SK-N-SH (cell line): ENCODE measurements at regions not wholly inside any gene's neighbourhood (a gene's known extent, or its start where the extent isn't known, plus 50 kb on each side); places are given as distances from the start of the nearest gene placed in this dataset.

Experiments used
- CTCF ChIP-seq: fragments of 200-600 bp; sonication (generic); IDR thresholded peaks from 2 replicates; pipeline ENCODE4 v1.6.1; 2017; ENCODE audit warnings: antibody characterized with exemption, mild to moderate bottlenecking, moderate library complexity
- FOXJ3 ChIP-seq: sonication (generic); formaldehyde crosslinking; IDR thresholded peaks from 2 replicates; pipeline ENCODE4 v1.5.1; 2020; ENCODE audit warnings: mild to moderate bottlenecking, missing genetic modification reagents
- FOXM1 ChIP-seq: IDR thresholded peaks from 2 replicates; pipeline ENCODE4 v1.4.0; 2012; ENCODE audit warnings: low read depth, mild to moderate bottlenecking
- MXI1 ChIP-seq: IDR thresholded peaks from 2 replicates; pipeline ENCODE4 v1.6.1; 2012; ENCODE audit warnings: mild to moderate bottlenecking, low read depth, low read length, improper control_type of control experiment
- SIN3A ChIP-seq: IDR thresholded peaks from 2 replicates; pipeline ENCODE4 v1.6.1; 2012; ENCODE audit warnings: low read depth, mild to moderate bottlenecking, low read length, moderate library complexity, borderline replicate concordance
- TF ChIP-seq, protein P1 (sequence below): IDR thresholded peaks from 2 replicates; pipeline ENCODE4 v1.4.0; 2012; ENCODE audit warnings: low read depth, borderline replicate concordance
- TF ChIP-seq, protein P2 (sequence below): IDR thresholded peaks from 2 replicates; pipeline ENCODE4; 2012
- TF ChIP-seq, protein P3 (sequence below): fragments of 150-350 bp; IDR thresholded peaks from 2 replicates; pipeline ENCODE4 v1.6.1; 2017; ENCODE audit warnings: antibody characterized with exemption, low read length, low read depth, borderline replicate concordance

GRCh38 chr10:20976390-20976789, 79.3 kb upstream of the NEBL start:
- TF ChIP-seq, protein P1, sequence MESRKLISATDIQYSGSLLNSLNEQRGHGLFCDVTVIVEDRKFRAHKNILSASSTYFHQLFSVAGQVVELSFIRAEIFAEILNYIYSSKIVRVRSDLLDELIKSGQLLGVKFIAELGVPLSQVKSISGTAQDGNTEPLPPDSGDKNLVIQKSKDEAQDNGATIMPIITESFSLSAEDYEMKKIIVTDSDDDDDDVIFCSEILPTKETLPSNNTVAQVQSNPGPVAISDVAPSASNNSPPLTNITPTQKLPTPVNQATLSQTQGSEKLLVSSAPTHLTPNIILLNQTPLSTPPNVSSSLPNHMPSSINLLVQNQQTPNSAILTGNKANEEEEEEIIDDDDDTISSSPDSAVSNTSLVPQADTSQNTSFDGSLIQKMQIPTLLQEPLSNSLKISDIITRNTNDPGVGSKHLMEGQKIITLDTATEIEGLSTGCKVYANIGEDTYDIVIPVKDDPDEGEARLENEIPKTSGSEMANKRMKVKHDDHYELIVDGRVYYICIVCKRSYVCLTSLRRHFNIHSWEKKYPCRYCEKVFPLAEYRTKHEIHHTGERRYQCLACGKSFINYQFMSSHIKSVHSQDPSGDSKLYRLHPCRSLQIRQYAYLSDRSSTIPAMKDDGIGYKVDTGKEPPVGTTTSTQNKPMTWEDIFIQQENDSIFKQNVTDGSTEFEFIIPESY, result no peak
- TF ChIP-seq CTCF (no peak), MXI1 (no peak), SIN3A (no peak), FOXJ3 (no peak), FOXM1 (no peak)
- TF ChIP-seq, protein P2, sequence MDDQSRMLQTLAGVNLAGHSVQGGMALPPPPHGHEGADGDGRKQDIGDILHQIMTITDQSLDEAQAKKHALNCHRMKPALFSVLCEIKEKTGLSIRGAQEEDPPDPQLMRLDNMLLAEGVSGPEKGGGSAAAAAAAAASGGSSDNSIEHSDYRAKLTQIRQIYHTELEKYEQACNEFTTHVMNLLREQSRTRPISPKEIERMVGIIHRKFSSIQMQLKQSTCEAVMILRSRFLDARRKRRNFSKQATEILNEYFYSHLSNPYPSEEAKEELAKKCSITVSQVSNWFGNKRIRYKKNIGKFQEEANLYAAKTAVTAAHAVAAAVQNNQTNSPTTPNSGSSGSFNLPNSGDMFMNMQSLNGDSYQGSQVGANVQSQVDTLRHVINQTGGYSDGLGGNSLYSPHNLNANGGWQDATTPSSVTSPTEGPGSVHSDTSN, result no peak
- TF ChIP-seq, protein P3, sequence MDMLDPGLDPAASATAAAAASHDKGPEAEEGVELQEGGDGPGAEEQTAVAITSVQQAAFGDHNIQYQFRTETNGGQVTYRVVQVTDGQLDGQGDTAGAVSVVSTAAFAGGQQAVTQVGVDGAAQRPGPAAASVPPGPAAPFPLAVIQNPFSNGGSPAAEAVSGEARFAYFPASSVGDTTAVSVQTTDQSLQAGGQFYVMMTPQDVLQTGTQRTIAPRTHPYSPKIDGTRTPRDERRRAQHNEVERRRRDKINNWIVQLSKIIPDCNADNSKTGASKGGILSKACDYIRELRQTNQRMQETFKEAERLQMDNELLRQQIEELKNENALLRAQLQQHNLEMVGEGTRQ, result no peak
